ENCODE measurements at regions not wholly inside any gene's neighbourhood (a gene's known extent, or its start where the extent isn't known, plus 50 kb on each side); places are given as distances from the start of the nearest gene placed in this dataset.

DNA sequence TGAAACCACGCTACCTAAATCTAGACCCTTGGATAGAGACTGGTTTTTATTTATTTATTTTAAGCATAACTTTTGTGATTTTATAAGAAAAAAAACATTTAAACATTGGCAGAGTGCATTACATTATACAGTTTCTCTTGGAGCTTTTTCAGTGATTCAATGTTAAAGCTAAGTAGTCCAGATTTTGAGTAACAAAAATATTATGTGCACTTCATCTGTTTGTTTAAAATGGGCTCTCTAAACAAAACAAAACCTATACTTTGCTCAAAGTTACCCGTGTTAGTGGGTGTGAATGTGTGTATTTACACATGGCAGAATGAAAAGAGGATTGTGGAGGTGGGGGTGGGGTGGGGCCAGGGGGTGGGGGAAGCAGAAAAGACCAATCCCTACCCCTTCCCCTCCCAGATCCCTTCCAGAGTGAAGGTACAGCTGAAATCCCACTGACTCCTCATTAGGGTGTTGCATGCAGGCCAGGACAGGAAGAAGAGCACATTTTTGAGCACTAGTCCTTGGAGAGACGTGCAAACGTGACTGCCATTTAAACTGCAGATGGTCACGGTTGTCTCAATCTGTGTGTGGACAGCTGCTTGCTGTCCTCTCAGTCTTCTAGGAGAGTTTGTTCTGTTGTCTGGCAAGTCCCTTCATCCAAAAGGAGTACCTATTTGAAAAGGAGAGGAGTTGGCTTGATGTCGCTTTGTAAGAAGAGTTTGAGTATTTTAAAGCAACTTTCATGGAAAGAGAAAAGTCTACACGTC lies 303.0 kb downstream of the ICOS start:
- Histone ChIP-seq H3K4me2 (ENCODE audit: low read depth, low read length) (no peak overlapping the region), H3K9me3 (ENCODE audit: low read length) (no peaks in the 10 kb centered on the region), H3K79me2 (ENCODE audit: insufficient read depth, low read length) (no peaks in the 10 kb centered on the region), H3K4me1 (ENCODE audit: insufficient read depth, low read length) (no peaks in the 10 kb centered on the region), H3K36me3 (replicated peaks in 1 of 2; ENCODE audit: control insufficient read depth in 1 of 2, insufficient read depth in 2 of 2, low read length in 2 of 2) (no peaks in the 10 kb centered on the region), H3K9ac (ENCODE audit: insufficient read depth, low read depth, low read length) (no peak overlapping the region), H4K20me1 (ENCODE audit: insufficient read depth, low read length) (no peaks in the 10 kb centered on the region), H2AFZ (ENCODE audit: low read length) (no peak overlapping the region), H3K27ac (ENCODE audit: extremely low read length, insufficient read depth, low read length) (no peak overlapping the region), H3K27me3 (ENCODE audit: control insufficient read depth in 1 of 2, insufficient read depth in 2 of 2, low read length in 2 of 2) (no peaks in the 10 kb centered on the region), H3K4me3 (replicated peaks in 1 of 3; ENCODE audit: insufficient read depth in 1 of 3, low read depth in 2 of 3, low read length in 3 of 3) (no peak overlapping the region)
- intact Hi-C loops (cut with micrococcal nuclease; ENCODE audit: unreplicated experiment) (no loop called here), in situ Hi-C loops (cut with HindIII; ENCODE audit: extremely low pct_ligation_motif_present, low pct_unique_long_range_greater_than_20kb) (no loop called here)
- no peak for ATAC-seq
- WGBS (ENCODE audit: low lambda C conversion rate) = 17% methylated on average over 7 of the region's 7 CpGs
- CTCF ChIA-PET (ENCODE audit: low intra/inter-chr PET ratio, low total read pairs) = no interaction called here
- no peak for FAIRE-seq
- no peak for DNase-seq (ENCODE audit: low spot score)
- POLR2A ChIA-PET = no interaction called here
- BruUV-seq (replicated peaks) = no TSS peak
- TF ChIP-seq, protein P1, sequence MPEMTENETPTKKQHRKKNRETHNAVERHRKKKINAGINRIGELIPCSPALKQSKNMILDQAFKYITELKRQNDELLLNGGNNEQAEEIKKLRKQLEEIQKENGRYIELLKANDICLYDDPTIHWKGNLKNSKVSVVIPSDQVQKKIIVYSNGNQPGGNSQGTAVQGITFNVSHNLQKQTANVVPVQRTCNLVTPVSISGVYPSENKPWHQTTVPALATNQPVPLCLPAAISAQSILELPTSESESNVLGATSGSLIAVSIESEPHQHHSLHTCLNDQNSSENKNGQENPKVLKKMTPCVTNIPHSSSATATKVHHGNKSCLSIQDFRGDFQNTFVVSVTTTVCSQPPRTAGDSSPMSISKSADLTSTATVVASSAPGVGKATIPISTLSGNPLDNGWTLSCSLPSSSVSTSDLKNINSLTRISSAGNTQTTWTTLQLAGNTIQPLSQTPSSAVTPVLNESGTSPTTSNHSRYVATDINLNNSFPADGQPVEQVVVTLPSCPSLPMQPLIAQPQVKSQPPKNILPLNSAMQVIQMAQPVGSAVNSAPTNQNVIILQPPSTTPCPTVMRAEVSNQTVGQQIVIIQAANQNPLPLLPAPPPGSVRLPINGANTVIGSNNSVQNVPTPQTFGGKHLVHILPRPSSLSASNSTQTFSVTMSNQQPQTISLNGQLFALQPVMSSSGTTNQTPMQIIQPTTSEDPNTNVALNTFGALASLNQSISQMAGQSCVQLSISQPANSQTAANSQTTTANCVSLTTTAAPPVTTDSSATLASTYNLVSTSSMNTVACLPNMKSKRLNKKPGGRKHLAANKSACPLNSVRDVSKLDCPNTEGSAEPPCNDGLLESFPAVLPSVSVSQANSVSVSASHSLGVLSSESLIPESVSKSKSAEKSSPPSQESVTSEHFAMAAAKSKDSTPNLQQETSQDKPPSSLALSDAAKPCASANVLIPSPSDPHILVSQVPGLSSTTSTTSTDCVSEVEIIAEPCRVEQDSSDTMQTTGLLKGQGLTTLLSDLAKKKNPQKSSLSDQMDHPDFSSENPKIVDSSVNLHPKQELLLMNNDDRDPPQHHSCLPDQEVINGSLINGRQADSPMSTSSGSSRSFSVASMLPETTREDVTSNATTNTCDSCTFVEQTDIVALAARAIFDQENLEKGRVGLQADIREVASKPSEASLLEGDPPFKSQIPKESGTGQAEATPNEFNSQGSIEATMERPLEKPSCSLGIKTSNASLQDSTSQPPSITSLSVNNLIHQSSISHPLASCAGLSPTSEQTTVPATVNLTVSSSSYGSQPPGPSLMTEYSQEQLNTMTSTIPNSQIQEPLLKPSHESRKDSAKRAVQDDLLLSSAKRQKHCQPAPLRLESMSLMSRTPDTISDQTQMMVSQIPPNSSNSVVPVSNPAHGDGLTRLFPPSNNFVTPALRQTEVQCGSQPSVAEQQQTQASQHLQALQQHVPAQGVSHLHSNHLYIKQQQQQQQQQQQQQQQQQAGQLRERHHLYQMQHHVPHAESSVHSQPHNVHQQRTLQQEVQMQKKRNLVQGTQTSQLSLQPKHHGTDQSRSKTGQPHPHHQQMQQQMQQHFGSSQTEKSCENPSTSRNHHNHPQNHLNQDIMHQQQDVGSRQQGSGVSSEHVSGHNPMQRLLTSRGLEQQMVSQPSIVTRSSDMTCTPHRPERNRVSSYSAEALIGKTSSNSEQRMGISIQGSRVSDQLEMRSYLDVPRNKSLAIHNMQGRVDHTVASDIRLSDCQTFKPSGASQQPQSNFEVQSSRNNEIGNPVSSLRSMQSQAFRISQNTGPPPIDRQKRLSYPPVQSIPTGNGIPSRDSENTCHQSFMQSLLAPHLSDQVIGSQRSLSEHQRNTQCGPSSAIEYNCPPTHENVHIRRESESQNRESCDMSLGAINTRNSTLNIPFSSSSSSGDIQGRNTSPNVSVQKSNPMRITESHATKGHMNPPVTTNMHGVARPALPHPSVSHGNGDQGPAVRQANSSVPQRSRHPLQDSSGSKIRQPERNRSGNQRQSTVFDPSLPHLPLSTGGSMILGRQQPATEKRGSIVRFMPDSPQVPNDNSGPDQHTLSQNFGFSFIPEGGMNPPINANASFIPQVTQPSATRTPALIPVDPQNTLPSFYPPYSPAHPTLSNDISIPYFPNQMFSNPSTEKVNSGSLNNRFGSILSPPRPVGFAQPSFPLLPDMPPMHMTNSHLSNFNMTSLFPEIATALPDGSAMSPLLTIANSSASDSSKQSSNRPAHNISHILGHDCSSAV (CRISPR knock-in tag; IDR thresholded peaks at IDR 0.05; ENCODE audit: borderline replicate concordance) = no peak
- TF ChIP-seq, protein P2, sequence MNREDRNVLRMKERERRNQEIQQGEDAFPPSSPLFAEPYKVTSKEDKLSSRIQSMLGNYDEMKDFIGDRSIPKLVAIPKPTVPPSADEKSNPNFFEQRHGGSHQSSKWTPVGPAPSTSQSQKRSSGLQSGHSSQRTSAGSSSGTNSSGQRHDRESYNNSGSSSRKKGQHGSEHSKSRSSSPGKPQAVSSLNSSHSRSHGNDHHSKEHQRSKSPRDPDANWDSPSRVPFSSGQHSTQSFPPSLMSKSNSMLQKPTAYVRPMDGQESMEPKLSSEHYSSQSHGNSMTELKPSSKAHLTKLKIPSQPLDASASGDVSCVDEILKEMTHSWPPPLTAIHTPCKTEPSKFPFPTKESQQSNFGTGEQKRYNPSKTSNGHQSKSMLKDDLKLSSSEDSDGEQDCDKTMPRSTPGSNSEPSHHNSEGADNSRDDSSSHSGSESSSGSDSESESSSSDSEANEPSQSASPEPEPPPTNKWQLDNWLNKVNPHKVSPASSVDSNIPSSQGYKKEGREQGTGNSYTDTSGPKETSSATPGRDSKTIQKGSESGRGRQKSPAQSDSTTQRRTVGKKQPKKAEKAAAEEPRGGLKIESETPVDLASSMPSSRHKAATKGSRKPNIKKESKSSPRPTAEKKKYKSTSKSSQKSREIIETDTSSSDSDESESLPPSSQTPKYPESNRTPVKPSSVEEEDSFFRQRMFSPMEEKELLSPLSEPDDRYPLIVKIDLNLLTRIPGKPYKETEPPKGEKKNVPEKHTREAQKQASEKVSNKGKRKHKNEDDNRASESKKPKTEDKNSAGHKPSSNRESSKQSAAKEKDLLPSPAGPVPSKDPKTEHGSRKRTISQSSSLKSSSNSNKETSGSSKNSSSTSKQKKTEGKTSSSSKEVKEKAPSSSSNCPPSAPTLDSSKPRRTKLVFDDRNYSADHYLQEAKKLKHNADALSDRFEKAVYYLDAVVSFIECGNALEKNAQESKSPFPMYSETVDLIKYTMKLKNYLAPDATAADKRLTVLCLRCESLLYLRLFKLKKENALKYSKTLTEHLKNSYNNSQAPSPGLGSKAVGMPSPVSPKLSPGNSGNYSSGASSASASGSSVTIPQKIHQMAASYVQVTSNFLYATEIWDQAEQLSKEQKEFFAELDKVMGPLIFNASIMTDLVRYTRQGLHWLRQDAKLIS (CRISPR knock-in tag; IDR thresholded peaks at IDR 0.05) = no peak
- TF ChIP-seq TOPORS (CRISPR knock-in tag; IDR thresholded peaks at IDR 0.05) = no peak
- no peak for TF ChIP-seq ZNF367 (CRISPR knock-in tag; IDR thresholded peaks at IDR 0.05; ENCODE audit: borderline replicate concordance)
